MCF 10A (cell line): ENCODE measurements at regions not wholly inside any gene's neighbourhood (a gene's known extent, or its start where the extent isn't known, plus 50 kb on each side); places are given as distances from the start of the nearest gene placed in this dataset.

Source experiments
- BruUV-seq: library from RNA; stranded (reverse); fragments of 400-500 nt; replicated peaks from 2 replicates; lab custom pipeline; 2021; lab: Mats Ljungman, UMichigan
- CTCF ChIA-PET: fragments of 300-600 bp; sonication (Branson Sonifier 250); formaldehyde crosslinking; extraction: SDS; loops from one replicate; lab custom pipeline; 2021; ENCODE audit warnings: antibody characterized with exemption, inconsistent platforms; lab: Yijun Ruan, JAX
- POLR2A ChIA-PET: fragments of 300-600, 350-650 bp; sonication (Branson Sonifier 250); formaldehyde crosslinking; extraction: SDS; loops from one replicate; lab custom pipeline; 2020; ENCODE audit warnings: antibody characterized with exemption, inconsistent platforms; lab: Yijun Ruan, JAX
- DNase-seq: peaks from one replicate; pipeline ENCODE4 v3.0.0-alpha.2; 2018; ENCODE audit not compliant: unreplicated experiment
- H3K27ac Mint-ChIP-seq: one replicate; pipeline ENCODE4 v1.8.0; 2022; ENCODE audit warnings: mild to moderate bottlenecking, low read depth, mixed read lengths; ENCODE audit not compliant: unreplicated experiment
- H3K27me3 Mint-ChIP-seq: one replicate; pipeline ENCODE4 v1.8.0; 2022; ENCODE audit warnings: mixed read lengths; ENCODE audit not compliant: insufficient read depth, unreplicated experiment
- H3K36me3 Mint-ChIP-seq: one replicate; pipeline ENCODE4 v1.8.0; 2022; ENCODE audit warnings: mild to moderate bottlenecking, moderate library complexity, mixed read lengths; ENCODE audit not compliant: insufficient read depth, unreplicated experiment
- H3K4me1 Mint-ChIP-seq: one replicate; pipeline ENCODE4 v1.8.0; 2022; ENCODE audit warnings: mixed read lengths; ENCODE audit not compliant: insufficient read depth, unreplicated experiment
- H3K4me3 Mint-ChIP-seq: one replicate; pipeline ENCODE4 v1.8.0; 2022; ENCODE audit warnings: mild to moderate bottlenecking, moderate library complexity, mixed read lengths; ENCODE audit not compliant: unreplicated experiment
- H3K9me3 Mint-ChIP-seq: one replicate; pipeline ENCODE4 v1.8.0; 2022; ENCODE audit warnings: mixed read lengths; ENCODE audit not compliant: unreplicated experiment
- intact Hi-C: fragments of 100-400 bp; cut with micrococcal nuclease; formaldehyde crosslinking; loops from 2 replicates; pipeline ENCODE4 v1.14.1; 2022
- TF ChIP-seq, protein P1 (sequence below): fragments of 200-600 bp; IDR thresholded peaks from one replicate; pipeline ENCODE4 v1.8.0; 2022; ENCODE audit warnings: antibody characterized with exemption, mild to moderate bottlenecking; ENCODE audit not compliant: unreplicated experiment

DNA sequence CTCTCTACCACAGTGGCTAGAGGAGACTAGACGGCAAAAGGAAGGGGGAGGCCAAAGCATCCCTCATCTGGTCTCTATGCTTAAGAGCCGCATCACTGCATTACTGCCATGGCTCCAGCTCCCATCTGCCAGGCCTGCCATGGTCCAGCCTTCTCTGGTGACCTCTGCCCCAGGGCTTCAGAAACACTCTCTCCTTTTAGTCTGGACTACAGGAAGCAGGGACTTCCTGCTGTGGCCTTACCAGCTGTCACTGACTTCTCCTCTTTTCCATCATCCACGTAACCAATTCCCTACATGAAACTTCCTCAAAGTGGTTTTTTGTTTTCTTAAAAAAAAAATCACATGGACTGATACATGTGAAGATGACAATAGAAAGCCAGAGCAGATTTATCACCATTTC lies 323.1 kb upstream of the NFIA start:
- intact Hi-C loops, result no loop called here
- H3K27ac Mint-ChIP-seq, result no peak overlapping the region
- no TSS peak for BruUV-seq
- H3K4me1 Mint-ChIP-seq, result peaks cover 4% of the 10 kb centered on the region
- H3K4me3 Mint-ChIP-seq, result no peak overlapping the region
- no peak for DNase-seq
- H3K36me3 Mint-ChIP-seq, result no peaks in the 10 kb centered on the region
- CTCF ChIA-PET, result interaction anchor here (0.8 to 1.7 kb wide), 2 partner anchors 478 kb away, joined by 3 to 8 read pairs; no protein-coding TSS in a partner anchor
- H3K9me3 Mint-ChIP-seq, result no peaks in the 10 kb centered on the region
- POLR2A ChIA-PET, result interaction anchor here (0.7 kb wide), 1 partner anchor 478 kb away, joined by 3 read pairs; no protein-coding TSS in a partner anchor
- TF ChIP-seq, protein P1, sequence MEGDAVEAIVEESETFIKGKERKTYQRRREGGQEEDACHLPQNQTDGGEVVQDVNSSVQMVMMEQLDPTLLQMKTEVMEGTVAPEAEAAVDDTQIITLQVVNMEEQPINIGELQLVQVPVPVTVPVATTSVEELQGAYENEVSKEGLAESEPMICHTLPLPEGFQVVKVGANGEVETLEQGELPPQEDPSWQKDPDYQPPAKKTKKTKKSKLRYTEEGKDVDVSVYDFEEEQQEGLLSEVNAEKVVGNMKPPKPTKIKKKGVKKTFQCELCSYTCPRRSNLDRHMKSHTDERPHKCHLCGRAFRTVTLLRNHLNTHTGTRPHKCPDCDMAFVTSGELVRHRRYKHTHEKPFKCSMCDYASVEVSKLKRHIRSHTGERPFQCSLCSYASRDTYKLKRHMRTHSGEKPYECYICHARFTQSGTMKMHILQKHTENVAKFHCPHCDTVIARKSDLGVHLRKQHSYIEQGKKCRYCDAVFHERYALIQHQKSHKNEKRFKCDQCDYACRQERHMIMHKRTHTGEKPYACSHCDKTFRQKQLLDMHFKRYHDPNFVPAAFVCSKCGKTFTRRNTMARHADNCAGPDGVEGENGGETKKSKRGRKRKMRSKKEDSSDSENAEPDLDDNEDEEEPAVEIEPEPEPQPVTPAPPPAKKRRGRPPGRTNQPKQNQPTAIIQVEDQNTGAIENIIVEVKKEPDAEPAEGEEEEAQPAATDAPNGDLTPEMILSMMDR, result no peak
- H3K27me3 Mint-ChIP-seq, result peaks cover 21% of the 10 kb centered on the region

DNA sequence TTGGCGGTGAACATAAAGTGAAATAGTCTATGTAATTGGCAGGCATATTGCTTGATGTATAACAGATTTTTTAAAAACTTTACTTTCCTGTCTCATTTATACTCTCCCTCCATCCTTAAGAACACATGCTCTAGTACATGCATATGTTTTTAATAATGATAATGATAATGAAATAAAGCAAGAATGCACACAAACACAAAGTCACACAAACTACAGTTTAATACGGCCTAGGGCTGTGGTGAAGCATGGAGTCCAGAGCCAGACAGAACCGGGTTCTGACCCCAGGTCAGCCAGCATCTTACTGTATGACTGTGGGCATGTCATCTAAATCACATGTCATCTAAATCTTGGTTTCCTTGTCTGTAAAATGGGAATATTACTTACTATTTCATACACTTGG lies 324.9 kb upstream of the NFIA start:
- Mint-ChIP-seq H3K9me3 (no peaks in the 10 kb centered on the region), H3K27ac (no peak overlapping the region), H3K4me3 (no peak overlapping the region), H3K36me3 (no peaks in the 10 kb centered on the region), H3K4me1 (peaks cover 4% of the 10 kb centered on the region), H3K27me3 (peaks cover 2% of the 10 kb centered on the region)
- no peak for DNase-seq
- CTCF ChIA-PET, result interaction anchor here (0.7 to 3.5 kb wide), 2 partner anchors 8 to 17 kb away, joined by 3 to 17 read pairs; no protein-coding TSS in a partner anchor
- no TSS peak for BruUV-seq
- POLR2A ChIA-PET, result no interaction called here
- intact Hi-C loops, result no loop called here
- TF ChIP-seq, protein P1, result no peak

DNA sequence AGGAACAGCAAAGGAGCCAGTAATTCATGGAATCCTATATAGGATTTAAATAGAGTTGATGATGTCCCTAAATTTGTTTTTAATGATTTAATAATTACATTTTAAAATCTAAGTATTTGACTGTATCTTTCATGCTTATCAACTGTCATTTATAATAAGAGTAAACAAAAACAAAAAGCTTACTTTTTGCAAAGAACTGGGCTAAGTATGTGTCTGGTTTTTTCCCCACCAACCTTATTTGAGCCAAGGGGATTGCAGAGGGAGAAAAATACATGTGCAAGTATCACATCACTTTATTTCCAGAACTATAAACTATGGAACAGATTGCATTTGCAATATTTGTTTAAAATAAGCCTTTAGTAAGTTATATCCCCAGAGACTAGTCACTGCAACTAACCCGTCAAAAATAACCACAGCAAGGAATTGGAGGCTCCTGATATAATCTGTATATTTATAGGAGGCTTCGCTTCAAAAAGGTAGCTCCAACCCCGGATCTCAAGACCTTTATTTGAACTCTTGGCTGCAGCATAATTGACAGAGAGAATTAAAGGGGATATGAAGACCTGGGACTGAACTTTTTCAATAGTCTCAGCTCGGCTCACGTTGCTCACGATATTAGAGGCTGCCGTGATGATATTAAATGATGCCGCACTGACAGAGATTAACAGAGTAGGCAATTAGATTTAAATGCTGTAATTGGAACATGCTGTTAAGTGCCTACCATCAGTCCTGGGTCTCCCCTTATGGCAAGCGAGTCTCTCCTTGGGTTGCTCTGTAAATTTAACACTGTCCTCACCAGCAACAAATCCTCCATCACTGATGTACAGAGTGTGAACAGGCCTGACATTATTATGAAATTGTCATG lies 329.1 kb upstream of the NFIA start:
- DNase-seq, result no peak
- POLR2A ChIA-PET, result no interaction called here
- H3K27me3 Mint-ChIP-seq, result no peaks in the 10 kb centered on the region
- CTCF ChIA-PET, result no interaction called here
- no peak overlapping the region for H3K27ac Mint-ChIP-seq
- TF ChIP-seq, protein P1, result no peak
- no TSS peak for BruUV-seq
- no peaks in the 10 kb centered on the region for H3K36me3 Mint-ChIP-seq
- no peaks in the 10 kb centered on the region for H3K4me1 Mint-ChIP-seq
- intact Hi-C loops, result no loop called here
- no peak overlapping the region for H3K4me3 Mint-ChIP-seq
- H3K9me3 Mint-ChIP-seq, result no peaks in the 10 kb centered on the region

DNA sequence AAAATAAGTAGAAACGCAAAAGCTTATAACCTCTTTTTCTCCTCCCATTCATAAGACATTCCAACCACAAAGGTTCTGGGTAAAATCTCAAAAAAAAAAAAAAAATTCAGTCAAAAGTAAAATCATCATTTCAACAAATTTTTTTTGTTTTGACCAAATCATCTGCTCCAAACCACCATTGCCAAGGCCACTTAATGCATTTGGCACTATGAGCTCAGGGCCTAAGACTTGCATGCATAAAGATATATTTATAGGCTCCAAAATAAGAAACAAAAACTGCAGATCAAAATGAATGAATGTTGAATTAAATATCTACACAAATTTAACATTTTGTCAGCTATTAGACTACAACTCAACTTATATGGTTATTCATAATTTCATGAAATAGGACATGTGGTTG lies 331.1 kb upstream of the NFIA start:
- no peak overlapping the region for H3K27ac Mint-ChIP-seq
- DNase-seq, result no peak
- CTCF ChIA-PET, result interaction anchor here (0.7 to 2.5 kb wide), 3 partner anchors 14 to 218 kb away, joined by 3 to 12 read pairs (median 3); no protein-coding TSS in a partner anchor
- intact Hi-C loops, result no loop called here
- H3K4me3 Mint-ChIP-seq, result no peak overlapping the region
- no peaks in the 10 kb centered on the region for H3K27me3 Mint-ChIP-seq
- H3K4me1 Mint-ChIP-seq, result no peaks in the 10 kb centered on the region
- TF ChIP-seq, protein P1, result no peak
- no TSS peak for BruUV-seq
- no peaks in the 10 kb centered on the region for H3K9me3 Mint-ChIP-seq
- POLR2A ChIA-PET, result no interaction called here
- H3K36me3 Mint-ChIP-seq, result no peaks in the 10 kb centered on the region
